ENCODE measurements at regions not wholly inside any gene's neighbourhood (a gene's known extent, or its start where the extent isn't known, plus 50 kb on each side); places are given as distances from the start of the nearest gene placed in this dataset.

- no peak for DNase-seq
Measured at GRCh38 chr3:72317491-72317890, 530.8 kb downstream of the SHQ1 start.

- no peak for DNase-seq
Measured at GRCh38 chr3:72316501-72317279, 531.6 kb downstream of the SHQ1 start.

- no peak for DNase-seq
Measured at GRCh38 chr3:72313308-72313707, 528.4 kb upstream of the PROK2 start.

GRCh38 chr3:72312339-72312738 lies 527.4 kb upstream of the PROK2 start:
- DNase-seq = no peak

- no peak for DNase-seq
Measured at GRCh38 chr3:72311425-72311824, 526.5 kb upstream of the PROK2 start.

- DNase-seq = peak; percentile 17
Measured at GRCh38 chr3:72310419-72311380, 525.8 kb upstream of the PROK2 start.

GRCh38 chr3:72309661-72310418 lies 524.9 kb upstream of the PROK2 start:
- DNase-seq = no peak

- DNase-seq = no peak
Measured at GRCh38 chr3:72308641-72309040, 523.7 kb upstream of the PROK2 start.

- no peak for DNase-seq
Measured at GRCh38 chr3:72307438-72308115, 522.6 kb upstream of the PROK2 start.

- DNase-seq = no peak
Measured at GRCh38 chr3:72306800-72307341, 521.9 kb upstream of the PROK2 start.

GRCh38 chr3:72303926-72304325 lies 519.0 kb upstream of the PROK2 start:
- DNase-seq = no peak

- no peak for DNase-seq
Measured at GRCh38 chr3:72301779-72302178, 516.8 kb upstream of the PROK2 start.

- no peak for DNase-seq
Measured at GRCh38 chr3:72300621-72301020, 515.7 kb upstream of the PROK2 start.

GRCh38 chr3:72299823-72300222 lies 514.9 kb upstream of the PROK2 start:
- DNase-seq = no peak

GRCh38 chr3:72299321-72299802 lies 514.4 kb upstream of the PROK2 start:
- DNase-seq = no peak

- DNase-seq = no peak
Measured at GRCh38 chr3:72298201-72299152, 513.5 kb upstream of the PROK2 start.

- DNase-seq = no peak
Measured at GRCh38 chr3:72297481-72297880, 512.5 kb upstream of the PROK2 start.

- no peak for DNase-seq
Measured at GRCh38 chr3:72296477-72297111, 511.6 kb upstream of the PROK2 start.

- no peak for DNase-seq
Measured at GRCh38 chr3:72295962-72296450, 511.1 kb upstream of the PROK2 start.

- DNase-seq = no peak
Measured at GRCh38 chr3:72295276-72295961, 510.5 kb upstream of the PROK2 start.
